ENCODE measurements at regions not wholly inside any gene's neighbourhood (a gene's known extent, or its start where the extent isn't known, plus 50 kb on each side); places are given as distances from the start of the nearest gene placed in this dataset.

DNA sequence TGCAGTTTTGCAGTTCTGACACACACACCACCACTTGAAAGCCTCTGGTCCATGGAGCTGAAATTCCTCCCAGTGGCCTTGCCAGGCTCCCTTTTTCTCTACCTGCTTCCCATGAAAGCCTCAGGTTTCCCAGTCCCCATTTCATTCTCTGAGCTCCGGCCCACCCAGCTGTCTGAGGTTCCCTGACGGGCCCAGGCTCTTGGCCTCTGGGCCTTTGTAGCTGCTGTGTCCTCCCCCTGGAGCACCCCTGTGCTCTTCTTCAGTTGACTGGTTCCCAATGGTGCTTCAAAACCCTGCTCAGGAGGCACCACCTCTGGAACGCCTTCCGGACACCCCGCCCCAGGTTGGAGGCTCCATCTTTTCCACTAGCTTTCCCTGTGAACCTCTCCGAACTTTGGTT lies 155.9 kb upstream of the SHB start:
- DNase-seq = no peak

DNA sequence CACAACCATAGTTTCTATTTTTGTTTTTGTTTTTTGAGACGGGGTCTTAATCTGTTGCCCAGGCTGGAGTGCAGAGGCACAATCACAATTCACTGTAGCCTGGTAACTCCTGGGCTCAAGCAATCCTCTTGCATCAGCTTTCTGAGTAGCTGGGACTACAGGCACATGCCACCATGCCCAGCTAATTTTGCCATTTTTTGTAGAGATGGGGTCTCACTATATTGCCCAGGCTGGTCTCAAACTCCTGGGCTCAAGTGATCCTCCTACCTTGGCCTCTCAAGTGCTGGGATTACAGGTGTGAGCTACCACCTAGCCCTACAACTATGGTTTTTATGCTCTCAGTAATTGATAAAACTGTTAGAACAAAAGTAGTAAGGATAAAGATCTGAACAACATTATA lies 147.5 kb upstream of the SHB start:
- DNase-seq = no peak

DNA sequence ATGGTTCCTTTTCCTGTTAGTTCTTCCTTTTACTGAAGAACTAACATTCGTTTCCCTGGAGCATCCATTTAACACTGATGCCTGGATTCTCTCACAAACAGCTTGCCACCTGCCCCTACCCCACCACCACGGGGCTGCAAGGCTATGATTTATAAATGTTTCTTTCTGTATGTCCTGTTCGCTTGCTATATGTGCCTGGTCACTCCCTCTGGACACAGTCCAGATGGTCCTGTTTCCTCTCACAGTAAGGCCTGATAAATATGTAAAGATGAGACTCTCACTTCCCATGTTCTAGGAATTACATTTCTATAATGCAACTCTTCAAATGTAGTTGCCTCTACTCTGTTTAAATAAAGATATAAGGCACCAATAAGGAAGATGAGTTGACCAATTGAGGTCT lies 146.4 kb upstream of the SHB start:
- DNase-seq = no peak

DNA sequence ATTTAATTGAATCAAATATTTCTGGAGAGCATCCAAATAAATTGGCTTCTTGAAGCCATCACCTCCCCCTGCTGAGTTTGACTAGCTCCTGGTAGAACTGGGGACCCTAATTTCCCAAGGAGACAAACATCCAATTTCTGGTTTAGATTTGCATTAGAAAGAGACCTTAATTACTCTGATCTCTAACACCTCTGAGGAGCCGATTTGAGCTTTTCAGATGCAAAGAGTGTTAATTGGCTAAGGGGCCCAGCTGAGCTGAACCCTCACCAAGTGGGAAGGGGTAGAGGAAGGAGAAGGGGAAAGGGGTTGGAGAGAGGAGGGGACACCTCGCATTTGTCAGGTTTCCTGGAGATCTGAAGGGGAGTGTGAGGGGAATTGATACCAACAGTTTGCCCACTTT lies 145.4 kb upstream of the SHB start:
- DNase-seq = no peak

DNA sequence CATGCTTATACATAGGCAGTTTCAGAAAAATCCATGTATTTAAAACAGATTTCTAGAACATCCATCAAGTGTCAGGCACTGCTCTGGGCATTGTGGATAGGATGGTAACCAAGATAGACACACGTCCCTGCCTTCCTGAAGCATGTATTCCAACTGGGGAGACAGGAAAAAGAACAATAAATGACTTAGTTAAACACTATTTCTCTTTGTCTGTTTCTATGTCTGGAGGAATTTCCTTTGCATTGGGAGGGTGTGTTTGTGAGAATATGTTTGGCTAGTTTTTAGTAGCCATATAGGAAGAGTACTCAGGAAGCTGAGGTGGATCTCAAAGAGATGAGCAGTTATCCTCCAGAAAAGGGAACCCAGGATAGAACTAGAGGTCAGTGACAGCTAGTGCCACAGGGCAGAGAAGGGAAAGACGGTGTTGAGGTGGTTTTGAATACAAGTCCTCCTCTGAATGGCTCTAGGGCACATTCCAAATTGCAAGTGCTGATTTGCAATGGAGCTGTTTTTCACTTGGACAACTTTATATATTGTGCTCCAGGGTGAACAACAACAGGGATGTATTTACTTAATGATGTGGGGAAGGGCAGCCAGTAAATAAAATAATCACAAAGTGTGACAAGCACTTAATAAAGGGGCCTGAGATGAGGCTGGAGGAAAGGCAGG lies 144.7 kb upstream of the SHB start:
- DNase-seq = no peak

DNA sequence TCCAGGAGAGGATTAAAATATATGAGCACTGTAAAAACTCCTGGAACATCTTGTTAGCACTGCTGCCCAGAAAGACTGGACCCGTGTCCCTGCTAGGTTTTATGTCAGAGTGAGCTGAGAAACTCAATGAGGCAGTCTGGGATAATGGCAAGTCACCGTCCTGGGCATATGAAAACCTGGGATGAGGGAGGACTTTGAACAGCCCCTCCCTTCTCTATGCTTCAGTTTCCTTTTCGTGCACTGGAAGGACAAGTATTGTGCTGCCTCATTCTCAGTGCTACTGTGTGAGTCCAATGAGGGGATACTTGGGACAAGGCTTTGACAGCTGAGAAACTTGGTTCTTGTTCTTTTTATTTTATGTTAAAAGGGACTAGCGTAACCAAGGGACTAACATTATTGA lies 143.0 kb upstream of the SHB start:
- DNase-seq = no peak

DNA sequence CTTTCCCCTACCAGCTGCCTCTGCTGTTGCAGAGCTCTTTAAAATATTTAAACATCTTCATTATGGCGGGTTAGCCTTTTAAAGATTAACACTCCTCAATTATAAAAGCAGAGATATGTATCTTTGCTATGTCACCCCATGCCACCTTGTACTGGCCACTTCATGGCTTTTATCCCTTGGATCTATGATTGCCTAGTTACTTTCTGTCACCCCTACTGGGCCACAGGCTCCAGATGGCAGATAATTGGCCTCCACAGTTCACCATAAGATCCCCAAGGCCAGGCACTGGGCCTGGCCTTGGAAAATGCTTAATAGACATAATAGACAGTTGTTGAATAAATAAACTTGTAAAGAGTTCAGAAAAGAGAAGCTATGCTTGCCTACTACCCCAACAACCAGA lies 142.0 kb upstream of the SHB start:
- DNase-seq = no peak

DNA sequence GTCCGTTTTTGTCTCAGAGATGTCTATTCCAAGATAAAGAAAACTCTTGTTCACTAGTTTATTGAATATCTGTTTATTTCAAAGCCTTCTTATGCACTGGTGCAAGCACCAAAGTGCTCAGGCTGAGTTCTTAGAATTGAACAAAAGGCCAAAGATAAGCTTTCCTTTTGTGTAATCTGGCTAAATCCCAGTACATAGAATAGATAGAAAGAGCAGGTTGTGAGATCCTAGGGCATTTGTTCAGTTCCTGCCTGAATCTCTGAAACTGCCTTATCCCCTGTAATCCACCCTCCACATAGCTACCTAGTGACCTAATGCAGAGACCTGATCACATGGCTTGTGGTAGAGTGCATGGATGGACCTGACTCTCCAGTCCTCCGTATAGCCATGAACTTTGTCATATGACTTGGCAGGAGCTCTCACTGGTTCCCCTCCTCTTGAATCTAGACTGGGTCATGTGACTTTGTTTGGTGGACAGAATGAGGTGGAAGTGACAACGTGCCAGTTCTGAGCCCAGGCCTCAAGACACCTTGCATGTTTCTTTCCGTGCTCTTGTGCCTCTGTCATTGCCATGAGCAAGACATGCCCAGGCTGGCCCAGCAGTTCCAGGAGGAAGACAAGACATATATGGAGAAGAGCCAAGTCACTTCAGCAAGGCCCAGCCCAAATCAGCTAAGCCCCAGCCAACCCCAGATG lies 139.3 kb upstream of the SHB start:
- DNase-seq = no peak

DNA sequence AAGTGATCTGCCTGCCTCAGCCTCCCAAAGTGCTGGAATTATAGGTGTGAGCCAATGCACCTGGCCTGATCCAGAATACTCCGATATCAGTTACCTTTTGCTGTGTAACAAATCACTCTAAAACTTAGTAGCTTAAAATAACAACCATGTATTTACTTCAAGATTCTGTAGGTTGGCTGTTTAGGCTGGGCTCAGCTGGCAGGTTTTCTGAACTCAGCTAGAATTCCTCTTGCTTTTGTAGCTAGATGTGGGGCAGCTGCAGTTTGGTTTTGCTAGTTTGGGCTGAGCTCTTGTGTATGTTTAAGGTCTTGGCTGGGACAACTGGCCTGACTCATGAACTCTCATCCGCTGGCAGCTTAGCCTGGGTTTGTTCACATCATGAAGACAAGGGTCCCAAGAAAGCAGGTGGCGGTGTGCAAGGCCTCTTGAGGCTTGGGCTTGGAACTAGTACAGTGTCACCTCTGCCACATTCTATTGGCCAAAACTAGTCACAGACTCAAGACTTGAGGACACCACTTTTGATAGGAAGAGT lies 138.3 kb upstream of the SHB start:
- no peak for DNase-seq

DNA sequence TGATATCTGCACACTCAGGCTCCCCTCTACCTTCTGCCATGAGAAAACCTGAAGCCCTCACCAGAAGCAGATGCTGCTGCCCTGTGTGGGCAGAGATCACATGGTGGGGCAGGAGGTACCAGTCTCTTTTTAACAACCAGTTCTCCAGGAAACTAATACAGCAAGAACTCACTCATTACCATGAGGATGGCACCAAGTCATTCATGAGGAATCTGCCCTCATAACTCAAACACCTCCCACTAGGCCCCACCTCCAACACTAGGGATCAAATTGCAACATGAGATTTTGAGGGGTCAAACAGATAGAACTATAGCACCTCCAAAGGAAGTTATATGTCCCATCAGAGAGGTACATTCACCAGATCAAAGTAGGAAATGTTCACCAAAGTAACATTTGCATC lies 136.3 kb upstream of the SHB start:
- no peak for DNase-seq

DNA sequence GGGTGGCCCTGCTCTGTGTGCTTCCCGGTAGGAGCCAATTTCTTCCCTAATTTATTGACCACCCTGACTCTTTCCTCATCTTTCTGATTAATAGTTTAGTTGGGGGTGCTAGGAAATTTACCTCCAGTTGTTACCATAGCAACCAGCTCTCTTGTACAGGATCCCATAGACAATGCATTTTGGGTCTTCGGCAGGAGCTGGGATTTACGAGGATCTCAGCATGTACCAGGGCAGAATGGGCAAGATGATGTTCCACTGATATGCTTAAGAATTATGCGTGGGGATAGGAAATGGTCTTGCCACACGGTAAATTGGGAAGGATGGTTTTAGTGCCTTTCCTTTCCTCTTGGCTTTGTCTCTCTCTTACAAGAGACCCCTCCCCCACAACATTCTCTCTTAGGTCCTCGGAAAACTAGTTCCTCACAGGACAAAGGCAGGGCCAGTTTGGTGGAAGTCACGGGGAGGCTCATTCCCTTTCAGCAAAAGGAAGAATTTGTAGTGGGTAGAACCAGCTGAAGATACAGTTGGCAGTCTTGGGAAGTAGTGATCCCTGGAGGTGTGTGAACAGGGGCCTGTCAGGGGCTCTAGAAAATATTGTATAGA lies 133.4 kb upstream of the SHB start:
- DNase-seq = no peak

DNA sequence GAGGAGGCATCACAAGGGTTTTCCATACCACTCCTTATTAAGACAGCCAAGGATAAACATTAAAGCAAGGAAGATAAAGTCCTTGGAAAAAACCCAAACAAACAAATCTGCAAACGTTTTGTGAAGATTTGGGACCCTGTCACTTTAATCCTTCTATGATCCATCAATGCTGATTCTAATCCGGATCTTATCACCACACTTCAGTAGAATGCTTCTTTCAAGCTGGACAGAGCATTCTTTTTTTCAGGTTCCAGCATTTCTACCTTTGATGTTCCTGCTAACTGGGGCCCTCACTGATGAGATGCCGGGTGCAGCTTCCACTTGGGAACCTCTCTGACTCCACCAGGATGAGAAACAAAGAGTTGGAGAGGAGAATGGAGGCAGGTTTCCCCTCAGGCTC lies 132.8 kb upstream of the SHB start:
- DNase-seq = no peak

DNA sequence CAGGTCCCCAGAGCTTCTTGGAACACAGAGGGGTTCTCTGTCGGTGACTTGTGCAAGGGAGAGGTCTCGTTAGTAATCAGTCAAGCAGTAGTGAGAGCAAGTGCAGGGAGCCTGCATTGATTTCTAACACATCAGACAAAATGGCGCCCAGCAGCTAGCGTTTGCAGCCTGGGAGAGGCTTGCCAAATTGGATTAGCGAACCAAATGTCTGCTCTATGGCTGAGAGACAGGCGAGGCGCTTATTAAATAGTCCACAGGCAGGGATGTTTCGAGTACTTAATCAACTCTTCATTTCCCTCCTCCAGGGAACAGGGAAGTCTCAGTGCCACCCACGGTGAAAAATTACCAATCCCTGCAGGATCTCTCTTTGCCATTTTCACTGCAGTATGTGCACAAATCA lies 131.4 kb upstream of the SHB start:
- no peak for DNase-seq

DNA sequence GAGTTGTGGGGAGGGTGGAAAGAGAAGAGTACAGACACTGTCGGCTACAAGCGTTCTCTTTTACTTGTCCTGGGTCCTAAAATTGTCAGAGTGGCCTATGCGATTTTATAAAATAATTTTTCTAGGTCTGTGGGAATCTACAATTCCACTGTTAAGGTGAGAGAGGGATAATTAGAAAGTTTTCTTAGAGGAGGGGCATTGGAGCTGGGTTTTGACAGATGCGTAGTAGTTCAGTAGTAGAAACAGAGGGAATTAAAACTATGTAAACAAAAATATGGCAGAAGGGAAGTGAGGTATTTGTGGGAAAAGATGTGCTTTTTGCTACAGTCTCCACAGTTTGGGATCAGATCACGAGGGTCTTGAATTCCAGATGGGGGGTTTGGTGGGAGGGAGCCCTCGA lies 129.1 kb upstream of the SHB start:
- no peak for DNase-seq

DNA sequence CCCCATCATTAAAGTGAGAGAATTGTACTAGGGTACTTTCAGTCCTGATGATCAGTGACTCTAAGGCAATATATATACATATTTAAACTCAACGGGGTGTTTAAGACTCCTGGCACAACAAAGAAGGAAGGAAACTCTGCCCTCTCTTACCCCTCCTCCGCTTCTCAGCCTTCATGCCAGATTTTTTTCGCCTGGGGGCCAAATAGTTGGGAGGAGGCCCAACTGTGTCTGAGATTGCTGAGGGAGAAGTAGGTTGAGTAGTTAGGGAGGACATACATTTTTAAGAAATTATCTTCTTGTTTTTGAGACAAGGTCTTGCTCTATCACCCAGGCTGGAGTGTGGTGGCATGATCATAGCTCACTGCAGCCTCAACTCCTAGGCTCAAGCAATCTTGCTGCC lies 127.7 kb upstream of the SHB start:
- no peak for DNase-seq

DNA sequence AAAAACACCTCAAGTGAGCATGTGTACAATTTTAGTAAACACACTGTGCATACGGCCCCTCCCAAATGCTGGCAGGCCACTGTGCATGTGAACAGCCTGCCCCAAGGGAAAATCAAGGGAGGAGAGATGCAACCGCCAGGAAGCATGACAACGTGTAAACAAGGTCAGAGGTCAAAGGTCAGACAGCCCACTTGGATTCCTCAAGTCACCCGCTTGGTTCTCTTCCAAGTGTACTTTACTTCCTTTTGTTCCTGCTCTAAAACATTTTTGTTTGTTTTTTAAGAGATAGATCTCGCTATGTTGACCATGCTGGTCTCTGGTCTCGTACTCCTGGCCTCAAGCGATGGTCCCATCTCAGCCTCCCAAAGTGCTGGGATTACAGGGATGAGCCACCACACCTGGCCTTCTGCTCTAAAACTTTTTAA lies 126.7 kb upstream of the SHB start:
- no peak for DNase-seq

DNA sequence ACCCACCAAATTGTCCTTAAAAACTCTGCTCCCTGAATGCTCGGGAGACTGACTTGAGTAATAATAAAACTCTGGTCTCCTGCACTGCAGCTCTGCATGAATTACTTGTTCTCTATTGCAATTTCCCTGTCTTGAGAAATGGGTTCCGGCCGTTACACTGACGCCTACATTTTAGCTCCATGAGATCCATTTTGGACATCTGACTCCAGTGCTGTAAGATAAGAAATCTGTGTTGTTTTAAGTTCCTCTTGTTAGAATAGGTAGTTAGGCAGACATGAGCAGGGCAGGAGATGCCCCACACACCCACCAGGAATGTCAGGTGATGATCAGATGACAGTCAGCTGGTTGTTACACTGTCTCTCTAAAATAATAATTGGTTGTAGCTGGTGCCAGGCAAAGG lies 125.8 kb upstream of the SHB start:
- DNase-seq = no peak

DNA sequence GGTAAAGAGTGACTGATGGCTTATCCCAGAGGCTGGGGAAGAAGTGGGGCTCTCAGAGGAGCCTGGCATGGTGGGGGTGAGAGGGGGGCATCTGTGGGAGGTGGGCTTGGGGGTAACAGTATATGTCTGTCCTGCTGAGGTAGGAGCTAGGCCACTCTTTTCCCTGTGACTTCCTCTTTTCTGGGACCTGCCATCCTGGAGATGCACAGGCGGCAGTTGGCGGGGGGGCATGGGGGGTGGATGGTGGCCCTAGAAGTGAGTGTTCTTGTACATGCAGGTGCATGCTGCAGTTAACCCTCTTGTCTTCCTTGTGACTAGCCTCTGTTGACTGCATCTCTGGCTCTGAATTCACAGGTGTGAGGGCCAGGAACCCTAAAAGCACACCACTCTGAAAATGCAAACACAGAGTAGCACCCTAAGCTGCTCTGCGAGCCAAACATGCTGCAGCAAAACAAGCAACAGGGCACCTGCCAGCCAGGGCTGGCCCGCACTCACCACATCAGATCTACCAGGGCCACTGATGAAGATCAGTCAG lies 123.8 kb upstream of the SHB start:
- no peak for DNase-seq

DNA sequence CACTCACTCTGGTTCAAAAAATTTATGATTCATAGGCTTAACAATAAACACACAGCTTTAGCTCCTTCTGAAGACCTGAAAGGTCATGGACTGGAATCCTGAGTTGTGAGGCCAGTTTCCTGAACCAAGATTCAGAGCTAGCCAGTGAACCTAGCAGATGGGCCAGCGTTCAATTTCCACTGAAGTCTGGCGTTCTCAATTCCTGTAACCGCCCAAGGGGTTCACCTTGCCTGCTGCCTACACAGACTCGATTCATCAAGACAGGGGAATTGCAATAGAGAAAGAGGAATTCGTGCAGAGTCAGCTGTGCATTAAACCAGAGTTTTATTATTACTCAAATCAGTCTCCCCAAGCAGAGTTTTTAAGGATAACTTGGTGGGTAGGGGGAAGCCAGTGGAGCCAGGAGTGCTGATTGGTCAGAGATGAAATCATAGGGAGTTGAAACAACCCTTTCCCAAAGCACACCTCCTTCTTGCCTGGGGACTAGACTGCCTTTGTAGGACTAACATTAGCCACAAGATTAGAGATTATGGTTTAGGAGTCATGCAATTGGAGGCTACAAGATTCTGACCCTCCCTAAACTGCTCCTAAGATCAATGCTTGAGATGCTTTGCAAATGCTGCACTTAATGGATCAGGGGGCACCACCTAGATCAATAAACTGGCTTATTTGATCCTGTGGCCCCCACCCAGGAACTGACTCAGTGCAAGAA lies 117.5 kb upstream of the SHB start:
- no peak for DNase-seq

DNA sequence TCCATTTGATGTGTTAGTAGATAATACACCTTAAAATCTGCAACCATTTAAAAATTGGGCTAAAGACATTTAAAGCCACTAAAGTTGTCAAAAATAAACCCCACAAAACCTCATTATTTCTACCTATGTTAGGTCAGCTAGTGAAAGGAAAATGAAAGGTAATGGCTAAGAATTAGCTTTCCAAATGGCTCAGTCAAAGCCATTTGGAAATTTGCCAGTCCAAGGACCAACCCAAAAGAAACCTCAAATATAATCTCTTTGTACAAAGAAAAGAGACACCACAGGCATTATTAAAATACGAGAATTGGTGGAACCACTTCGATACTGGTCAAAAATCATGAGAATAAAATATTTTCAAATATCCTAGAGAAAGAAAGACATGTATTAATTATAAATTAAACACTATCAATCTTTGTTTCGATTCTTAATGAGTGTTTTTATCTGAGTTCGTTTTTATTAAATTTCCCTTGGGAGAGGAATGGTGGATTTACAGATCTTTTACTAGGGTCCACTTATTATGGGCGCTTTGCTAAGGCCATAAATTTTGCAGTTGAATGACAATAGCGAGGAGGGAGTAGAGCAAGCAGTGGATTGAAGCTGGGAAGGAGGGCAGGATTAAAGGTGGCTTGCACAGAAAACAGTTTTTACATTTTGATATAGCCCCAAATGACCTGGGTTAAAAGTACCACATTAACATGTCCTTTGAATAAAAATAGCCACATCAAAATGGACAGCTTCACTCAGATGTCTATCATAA lies 116.8 kb upstream of the SHB start:
- no peak for DNase-seq

DNA sequence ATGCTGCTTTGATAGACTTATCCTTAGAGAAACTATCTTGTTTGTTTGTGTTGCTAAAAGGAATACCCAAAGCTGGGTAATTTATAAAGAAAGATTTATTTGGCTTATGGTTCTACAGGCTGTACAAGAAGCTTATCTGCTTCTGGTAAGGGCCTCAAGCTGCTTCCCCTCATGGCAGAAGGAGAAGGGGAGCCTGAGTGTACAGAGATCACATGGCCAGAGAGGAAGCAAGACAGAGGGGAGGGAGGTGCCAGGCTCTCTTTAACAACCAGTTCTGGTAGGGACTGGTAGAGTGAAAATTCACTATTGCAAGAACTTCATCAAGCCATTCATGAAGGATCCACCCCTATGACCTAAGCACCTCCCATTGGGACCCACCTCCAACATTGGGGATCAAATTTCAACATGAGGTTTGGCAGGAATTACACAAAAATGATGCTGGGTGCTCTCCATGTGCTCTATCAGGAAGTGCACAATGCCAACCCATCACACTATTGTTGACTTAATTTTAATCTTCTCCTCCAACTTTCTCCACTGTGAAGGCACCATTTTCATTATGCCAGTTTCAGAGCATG lies 115.1 kb upstream of the SHB start:
- no peak for DNase-seq

DNA sequence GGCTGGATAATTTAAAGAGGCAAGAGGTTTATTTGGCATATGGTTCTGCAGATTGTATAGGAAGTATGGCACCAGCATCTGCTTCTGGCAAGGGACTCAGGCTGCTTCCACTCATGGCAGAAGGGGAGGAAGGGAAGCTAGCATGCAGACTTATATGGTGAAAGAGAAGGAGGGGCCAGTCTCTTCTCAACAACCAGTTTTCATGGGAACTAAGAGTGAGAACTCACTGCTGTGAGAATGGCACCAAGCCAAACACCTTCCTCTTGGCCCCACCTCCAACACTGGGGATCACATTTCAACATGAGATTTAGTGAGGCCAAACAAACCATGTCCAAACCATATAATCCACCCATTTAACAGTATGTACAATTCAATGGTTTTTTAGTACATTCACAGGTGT lies 113.3 kb upstream of the SHB start:
- peak; percentile 54 for DNase-seq

Data from DMS153 (cell line).